HEK293 (cell line): ENCODE measurements at regions not wholly inside any gene's neighbourhood (a gene's known extent, or its start where the extent isn't known, plus 50 kb on each side); places are given as distances from the start of the nearest gene placed in this dataset.

Experiments used
- TCF7L2 ChIP-seq: IDR thresholded peaks from 2 replicates; pipeline ENCODE4 v1.6.1; 2011; ENCODE audit warnings: low read depth, mild to moderate bottlenecking, inconsistent platforms, low read length, moderate library complexity, borderline replicate concordance
- WT1 ChIP-seq: fragments of 450-650 bp; formaldehyde crosslinking; IDR thresholded peaks from 2 replicates; pipeline ENCODE4 v1.5.1; 2016; ENCODE audit warnings: missing biosample characterization, missing genetic modification characterization
- ZNF302 ChIP-seq: fragments of 450-650 bp; formaldehyde crosslinking; IDR thresholded peaks from 2 replicates; pipeline ENCODE4 v1.5.1; 2016; ENCODE audit warnings: missing biosample characterization, missing genetic modification characterization, low read depth
- TF ChIP-seq, protein P1 (sequence below): fragments of 450-650 bp; formaldehyde crosslinking; IDR thresholded peaks from 2 replicates; pipeline ENCODE4 v1.5.1; 2016; ENCODE audit warnings: missing biosample characterization, missing genetic modification characterization

DNA sequence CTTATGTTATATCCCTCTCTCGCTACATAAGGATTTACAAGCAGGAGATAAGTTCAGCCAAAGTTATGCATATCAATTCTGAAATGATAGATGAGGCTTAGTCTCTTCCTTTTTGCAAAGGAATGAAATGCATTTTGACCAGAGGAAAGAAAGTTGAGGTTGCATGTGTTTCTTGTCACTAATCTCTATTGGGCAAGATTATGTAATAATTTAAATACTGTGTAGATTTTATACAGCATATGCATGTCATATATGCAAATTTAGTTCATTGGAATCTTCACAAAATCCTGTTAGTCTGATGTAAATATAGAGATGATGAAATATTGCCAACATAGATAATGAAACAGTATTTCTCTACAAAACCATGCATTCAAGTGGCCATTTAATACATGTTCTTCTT is 858.7 kb upstream of the RAG2 start:
- no peak for TF ChIP-seq WT1 (tag by site-specific recombination)
- TF ChIP-seq ZNF302 (tag by site-specific recombination): no peak
- TF ChIP-seq, protein P1, sequence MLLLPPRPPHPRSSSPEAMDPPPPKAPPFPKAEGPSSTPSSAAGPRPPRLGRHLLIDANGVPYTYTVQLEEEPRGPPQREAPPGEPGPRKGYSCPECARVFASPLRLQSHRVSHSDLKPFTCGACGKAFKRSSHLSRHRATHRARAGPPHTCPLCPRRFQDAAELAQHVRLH (tag by site-specific recombination): no peak
- TF ChIP-seq TCF7L2: no peak
